HG02759 (cell line): ENCODE measurements at regions not wholly inside any gene's neighbourhood (a gene's known extent, or its start where the extent isn't known, plus 50 kb on each side); places are given as distances from the start of the nearest gene placed in this dataset.
"Not testable (repeated sequence)": the region's sequence is repeated elsewhere in the genome, so short reads cannot be mapped to it uniquely, and the experiment has no call there.

Source experiments
- ATAC-seq: cut with Tn5 transposase; IDR thresholded peaks from one replicate; pipeline ENCODE4 v1.9.1; 2021; ENCODE audit warnings: mild to moderate bottlenecking, moderate library complexity; ENCODE audit not compliant: unreplicated experiment

DNA sequence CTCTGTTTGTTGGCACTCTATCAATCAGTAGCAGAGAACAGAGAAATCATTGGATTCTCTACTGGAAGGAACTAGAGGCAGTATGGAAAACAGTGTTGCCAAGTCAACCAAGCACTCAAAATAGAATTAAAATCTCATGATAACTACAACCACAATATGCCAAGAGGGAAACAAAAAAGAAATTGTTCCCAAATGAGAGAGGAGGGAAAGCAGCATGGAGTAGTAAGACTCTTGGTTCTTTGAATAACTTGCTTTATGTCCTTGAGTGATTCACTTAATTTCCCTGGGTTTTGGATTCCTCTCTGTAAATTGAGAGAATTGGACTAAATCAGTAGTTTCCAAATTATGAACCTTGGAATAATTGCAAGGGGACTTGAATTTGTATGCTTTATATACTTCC lies 285.5 kb upstream of the ANKRD50 start:
- no peak for ATAC-seq

DNA sequence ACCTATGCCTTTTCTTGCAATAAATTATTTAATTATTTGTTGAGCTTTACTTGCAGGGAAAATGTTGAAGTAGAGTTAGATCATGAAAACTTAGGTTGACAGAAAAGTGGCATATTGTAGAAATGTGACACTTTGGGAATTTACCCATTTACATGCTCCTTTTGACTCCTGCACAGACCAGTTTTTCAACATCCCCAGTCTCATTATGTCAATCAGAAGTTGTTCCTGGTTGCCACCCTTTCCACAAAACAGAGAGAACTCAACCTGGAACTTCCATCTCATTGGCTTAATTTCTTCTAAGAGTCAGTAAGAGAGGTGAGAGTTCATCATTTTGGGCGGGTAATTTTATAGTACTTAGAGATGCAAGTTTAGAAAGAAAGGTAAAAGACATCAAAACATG lies 284.6 kb upstream of the ANKRD50 start:
- ATAC-seq = no peak

DNA sequence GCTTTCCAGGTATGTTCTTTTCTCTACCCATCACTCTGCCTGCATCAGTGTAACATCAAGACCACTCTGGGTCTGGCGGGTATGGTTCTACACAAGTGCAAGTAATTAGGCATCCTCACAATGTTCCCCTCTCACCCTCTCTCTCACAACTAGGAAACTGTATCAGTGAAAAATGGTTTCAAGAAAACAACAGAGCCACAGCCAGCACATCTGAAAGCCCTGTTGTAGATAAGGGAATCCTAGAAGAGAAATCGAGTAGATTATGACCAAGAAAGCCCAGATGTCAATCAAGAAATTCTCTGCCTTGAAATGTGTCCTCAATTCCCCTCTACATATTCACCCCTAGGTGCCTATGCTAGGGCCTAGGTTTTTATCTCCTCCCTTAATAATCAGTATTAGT lies 281.3 kb upstream of the ANKRD50 start:
- ATAC-seq = no peak

DNA sequence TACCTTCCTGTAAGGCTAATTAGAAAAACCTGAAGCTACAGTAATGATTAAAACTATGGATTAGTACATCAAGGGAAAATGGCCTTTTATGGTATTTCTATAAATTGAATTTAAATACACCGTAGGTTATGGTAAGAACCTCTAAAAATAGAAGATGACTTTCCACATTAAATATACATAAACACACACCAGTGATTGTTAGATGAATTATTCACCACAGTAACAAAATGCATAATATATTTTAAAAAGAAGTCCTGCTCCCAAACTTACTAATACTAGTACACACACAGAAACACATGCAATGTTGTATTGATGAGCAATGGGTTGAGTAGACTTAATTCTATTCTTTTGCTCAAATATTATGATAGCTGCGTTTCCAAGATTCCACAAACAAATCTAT lies 277.9 kb upstream of the ANKRD50 start:
- ATAC-seq = no peak

DNA sequence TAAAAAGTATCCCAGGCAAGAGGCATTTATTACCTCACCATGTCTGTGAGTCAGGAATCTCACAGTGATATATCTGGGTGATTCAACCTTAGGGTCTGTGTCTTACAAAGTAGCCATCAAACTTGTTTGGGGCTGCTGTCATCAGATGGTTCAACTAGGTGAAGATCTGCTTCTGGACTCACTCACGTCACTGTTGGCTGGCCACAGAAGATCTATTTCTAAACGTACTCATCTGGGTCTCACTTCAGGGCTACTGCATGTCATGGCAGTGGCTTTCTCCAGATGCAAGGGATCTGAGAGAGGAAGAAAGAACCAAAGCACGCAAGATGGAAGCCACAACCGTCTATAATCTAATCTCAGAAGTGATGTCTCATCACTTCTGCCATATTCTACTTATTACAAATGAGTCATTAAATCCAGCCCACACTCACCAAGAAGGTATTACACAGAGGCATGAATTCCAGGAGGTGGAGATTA lies 267.8 kb upstream of the ANKRD50 start:
- ATAC-seq = no peak

DNA sequence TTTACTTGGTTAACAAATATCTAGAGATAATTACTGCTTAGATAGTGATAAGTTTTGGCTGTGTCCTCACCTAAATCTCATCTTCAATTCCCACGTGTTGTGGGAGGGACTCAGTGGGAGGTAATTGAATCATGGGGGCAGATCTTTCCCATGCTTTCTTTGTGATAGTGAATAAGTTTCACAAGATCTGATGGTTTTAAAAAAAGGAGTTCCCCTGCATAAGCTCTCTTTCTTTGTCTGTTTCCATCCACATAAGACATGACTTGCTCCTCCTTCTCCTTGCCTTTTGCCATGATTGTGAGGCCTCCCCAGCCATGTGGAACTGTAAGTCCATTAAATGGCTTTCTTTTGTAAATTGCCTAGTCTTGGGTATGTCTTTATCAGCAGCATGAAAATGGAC lies 266.0 kb upstream of the ANKRD50 start:
- not testable (repeated sequence) for ATAC-seq

DNA sequence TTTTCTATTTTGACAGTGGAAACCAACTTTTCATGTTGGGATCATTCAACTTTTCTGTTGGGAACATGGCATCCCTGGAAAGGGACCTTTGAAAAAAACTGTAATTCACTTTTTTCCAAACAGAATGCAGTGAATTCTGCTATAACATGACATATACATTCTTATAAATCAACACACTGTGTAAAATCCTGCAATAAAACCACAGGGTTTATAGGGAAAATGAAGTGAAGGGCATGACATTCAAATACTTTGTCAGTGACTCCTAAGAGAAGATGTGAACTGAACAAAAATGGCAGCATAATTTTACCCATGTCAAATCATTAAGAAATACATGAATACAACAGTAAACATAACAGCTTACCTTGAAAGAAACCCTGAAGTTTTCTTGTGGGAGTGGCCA lies 264.5 kb upstream of the ANKRD50 start:
- no peak for ATAC-seq

DNA sequence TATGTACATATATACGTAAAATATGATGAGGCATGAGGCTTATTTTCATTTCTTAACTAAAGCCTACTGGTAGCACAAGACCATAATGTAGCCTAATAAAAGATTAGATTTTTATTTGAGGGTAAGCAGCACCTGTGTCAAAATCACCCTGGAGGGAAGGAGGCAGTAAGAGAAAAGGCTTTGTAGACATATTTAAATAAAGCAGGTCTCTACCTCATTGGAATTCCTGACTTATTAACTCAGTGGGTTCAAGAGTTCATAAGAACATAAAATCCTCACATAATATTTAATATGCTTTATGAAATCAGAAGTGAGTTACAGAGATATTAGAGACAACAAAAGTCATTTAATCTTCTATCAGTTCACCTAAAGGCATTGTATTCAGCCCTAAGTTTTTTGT lies 261.6 kb upstream of the ANKRD50 start:
- no peak for ATAC-seq

DNA sequence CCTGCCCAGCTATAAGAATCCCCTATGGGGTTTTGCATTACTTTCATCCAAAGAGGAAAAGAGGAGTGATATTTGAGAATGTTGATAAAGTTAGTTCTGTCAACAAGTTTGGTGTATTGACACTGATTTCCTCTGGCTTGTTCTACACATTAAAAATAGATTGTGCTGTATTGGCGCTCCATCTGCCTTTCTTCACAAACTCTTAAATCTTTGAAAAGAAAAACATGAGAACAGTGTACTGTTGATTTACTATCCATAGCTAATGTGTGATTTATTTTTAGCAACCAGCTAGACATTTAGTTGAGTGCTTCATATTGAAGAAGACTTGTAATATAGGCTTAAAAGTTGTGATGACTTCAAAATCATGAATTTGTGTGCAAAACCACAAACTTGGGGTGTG lies 261.2 kb upstream of the ANKRD50 start:
- no peak for ATAC-seq

DNA sequence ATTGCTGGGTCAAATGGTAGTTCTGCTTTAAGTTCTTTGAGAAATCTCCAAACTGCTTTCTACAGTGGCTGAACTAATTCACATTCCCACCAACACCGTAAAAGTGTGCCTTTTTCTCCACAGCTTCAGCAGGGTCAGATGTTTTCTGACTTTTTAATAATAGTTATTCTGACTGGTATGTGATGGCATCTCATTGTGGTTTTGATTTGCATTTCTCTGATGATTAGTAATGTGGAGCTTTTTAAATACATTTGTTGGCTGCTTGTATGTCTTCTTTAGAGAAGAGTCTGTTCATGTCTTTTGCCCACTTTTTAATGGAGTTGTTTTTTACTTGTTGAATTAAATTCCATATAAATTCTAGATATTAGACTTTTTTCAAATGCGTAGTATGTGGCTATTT lies 257.5 kb upstream of the ANKRD50 start:
- ATAC-seq = no peak

DNA sequence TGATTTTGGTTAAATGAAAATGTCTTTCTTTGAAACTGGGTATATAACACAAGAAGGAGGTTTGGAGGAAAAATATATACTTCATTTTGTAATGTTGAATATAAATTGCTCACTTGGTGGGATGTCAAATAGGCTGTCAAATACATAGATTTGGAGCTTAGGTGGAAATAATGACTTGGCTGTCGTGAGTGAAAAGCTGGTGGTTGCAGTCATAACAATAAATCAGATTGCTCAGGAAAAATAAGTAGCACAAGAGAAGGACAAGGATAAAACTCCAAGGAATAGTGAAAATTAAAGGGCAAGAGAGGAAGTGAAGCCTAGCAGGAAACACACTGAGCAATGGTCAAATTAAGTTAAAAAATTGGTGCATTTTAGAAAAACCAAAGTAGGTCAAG lies 253.0 kb upstream of the ANKRD50 start:
- no peak for ATAC-seq

DNA sequence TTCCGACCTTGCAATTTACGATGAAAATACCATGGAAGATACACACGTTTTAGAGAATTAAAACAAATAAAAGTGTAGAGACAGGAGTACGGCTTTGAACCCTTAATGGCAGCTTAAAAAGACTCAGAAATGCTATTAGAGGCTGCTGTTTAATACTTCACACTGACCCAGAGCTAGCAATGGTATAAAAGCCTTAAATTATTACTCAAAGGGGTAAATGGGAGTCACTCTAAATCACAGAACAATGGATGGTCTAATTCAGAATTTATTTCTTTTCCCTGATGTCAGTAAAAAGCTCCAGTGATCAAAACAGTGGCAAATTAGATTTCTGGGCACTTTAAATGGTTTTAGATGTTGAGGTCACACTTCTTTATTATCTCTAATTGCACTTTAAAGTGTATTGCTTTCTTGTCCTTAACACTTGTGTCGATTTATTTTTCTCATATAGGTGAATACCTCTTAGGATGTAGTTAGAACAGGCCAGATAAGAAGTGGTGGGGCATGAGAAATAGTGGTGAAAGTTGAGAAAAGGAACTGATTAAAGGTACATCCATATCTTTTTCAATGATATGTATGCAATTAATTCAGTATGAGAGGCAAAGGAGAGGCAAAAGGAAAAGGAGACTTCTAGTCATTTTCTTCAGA lies 252.4 kb upstream of the ANKRD50 start:
- ATAC-seq = no peak

DNA sequence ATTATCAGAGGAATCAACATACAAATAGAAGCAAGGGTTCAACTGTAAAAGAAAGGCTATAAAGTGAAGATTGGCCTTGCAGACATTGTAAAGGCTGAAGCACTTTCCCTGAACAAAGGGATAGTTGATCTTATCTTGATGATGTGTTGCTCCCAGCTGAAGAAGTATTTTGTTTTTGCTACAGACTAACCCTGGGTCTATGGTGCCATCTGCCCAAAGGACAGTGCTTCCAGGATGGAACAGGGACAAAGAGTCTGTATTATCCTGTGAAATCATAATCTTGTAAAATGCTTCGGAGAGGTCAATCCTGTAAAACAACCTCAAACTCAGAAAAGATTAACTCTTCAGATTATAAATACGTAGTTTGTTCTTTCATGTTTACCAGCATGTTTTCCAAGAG lies 251.7 kb upstream of the ANKRD50 start:
- ATAC-seq = no peak

DNA sequence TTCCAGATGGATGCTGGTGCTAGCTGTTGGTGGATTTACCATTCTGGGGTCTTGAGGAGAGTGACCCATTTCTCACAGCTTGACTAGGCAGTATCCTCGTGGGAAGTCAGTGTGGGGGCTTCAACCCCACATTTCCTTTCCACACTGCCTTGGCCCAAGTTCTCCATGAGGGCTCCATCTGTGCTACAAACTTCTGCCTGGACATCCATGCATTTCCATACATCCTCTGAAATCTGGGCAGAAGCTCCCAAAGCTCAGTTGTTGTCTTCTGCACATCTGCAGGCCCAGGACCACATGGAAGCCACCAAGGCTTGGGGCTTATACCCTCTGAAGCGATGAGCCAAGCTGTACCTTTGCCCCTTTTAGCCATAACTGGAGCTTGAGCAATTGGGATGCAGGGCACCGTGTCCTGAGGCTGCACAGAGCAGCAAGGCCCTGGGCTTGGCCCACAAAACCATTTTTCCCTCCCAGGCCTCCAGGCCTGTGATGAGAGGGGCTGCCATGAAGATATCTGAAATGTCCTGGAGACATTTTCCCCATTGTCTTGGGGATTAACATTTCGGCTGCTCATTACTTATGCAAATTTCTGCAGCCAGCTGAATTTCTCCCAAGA lies 248.7 kb upstream of the ANKRD50 start:
- ATAC-seq = no peak

DNA sequence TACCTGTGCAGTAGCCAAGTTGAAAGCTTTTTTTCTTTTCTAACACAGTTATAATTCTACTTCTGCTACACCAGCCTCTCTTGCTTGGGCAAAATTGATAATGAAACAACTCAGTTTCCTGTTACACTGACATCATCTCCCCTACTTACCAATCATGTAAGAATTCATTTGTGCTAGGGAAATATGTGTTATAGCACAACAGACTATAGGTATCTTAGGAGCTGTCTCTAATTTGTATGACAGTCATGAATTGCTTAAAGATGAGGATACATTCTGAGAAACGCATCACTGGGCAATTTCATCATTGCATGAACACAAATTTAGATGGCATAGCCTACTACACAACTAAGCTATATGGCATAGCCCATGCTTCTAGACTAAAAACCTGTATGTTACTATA lies 246.3 kb upstream of the ANKRD50 start:
- ATAC-seq = no peak

DNA sequence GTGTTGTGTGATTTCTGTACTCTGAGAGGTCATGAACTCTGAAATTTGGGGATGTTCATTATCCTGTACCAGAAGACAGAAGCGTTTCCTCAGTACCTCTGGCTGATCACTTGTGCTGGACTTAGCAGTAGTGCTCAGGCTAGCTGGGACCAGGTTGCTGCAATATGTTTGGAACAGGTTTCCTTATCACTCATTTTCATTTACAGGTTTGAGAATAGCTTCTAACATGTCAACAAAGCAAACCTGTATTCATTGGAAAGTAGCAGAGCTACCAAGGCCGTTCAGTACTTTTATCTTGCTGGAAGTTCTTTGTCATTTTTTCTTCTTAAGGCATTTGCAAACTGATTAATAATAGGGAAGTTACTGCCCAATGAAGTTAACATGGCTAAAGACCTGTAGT lies 242.9 kb upstream of the ANKRD50 start:
- ATAC-seq = no peak

DNA sequence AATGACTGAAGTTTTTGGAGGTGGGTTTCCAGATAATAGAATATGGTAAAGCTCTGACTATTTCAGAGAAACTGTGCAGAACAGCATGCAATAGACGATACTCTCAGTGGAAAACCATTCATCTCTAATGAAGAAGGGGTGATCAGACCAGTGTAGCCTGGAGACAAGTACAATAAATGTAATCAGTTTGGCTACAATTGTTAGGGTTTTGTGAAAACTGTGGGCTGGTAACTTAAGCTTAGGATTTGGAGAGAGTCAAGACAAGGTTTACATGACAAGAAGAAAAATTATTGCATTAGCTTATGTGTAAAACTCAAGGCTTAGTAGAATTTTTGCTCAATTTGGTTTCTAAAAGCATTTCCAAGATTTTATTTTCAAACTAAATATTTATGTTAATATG lies 241.5 kb upstream of the ANKRD50 start:
- no peak for ATAC-seq

DNA sequence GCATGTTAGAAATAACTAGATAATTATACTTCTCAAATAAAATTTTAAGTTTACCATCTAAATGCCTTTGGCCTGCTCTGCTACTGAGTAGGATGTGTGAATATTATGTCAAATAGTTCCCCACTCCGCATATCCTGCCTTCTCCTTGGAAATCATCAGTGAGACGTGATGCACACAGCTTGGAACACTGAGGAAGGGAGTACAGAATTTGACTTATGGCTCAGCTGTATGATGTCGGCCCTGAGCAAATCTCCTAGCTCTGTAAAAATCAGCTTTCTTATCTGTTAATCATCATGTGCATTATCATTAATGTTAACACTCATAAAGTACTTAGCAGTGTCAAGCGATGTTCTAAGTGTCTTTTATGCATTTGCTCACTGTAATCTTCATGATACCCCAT lies 241.0 kb upstream of the ANKRD50 start:
- no peak for ATAC-seq

DNA sequence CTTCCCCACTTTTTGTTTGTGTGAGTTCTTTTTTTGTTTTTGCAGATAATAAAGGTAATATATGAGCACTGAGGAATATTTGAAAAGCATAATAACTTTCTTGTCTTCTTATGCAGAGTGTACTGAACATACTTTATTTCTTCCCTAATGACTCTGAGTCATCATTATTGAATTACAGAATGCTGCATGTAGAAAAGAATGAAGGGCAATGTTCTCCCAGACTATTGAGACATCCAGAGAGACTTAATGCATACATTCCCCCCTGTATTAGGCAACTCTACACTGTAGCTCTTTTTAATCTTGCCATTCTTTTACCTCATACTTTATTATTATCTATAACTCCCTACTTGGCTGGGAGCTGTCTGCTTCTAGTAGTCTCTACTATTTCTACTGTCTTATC lies 240.5 kb upstream of the ANKRD50 start:
- no peak for ATAC-seq

DNA sequence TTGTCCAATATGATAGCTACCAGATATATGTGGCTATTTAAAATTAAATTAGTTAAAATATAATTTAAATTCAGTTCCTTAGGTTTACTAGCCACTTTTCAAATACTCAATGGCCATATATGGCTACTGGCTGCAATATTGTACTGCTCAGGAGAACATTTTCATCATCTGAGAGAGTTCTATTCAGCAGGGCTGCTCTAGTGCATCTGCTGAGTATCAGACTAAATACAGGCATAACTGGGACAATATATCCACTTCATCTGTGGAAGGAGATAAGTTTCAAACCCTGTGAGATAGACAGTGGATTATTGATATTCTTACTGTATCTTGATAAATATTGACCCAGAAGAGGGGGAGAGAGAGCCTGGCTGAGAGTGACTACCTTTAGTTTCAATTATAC lies 240.1 kb upstream of the ANKRD50 start:
- ATAC-seq = no peak

DNA sequence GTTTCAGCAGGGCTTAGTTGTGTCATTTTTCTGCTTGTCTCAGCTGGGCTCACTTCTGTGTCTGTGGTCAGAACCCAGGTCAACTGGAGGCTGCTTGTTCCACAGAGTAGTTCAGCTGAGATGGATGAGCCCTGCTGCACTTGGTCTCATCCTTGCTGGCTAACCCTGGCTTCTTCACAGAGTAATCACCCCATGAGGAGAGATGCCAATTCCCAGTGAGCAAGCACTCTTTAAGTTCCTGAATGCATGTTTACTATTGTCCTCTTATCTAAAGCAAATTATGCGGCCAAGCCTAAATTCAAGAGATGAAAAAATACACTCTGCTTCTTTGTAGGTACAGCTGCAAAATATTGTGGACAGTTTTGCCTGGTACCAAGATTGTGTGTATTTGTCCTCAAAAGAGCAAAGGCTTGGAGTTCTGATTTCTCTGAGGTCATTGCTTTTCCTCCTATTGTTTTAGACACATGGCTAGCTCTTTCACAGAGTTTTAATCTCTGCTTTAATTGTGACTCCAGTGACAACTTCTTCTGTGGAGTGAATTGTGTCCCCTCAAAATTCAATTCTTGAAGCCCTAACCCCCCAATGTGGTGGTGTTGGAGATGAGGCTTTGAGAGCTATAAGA lies 236.6 kb upstream of the ANKRD50 start:
- ATAC-seq = no peak

DNA sequence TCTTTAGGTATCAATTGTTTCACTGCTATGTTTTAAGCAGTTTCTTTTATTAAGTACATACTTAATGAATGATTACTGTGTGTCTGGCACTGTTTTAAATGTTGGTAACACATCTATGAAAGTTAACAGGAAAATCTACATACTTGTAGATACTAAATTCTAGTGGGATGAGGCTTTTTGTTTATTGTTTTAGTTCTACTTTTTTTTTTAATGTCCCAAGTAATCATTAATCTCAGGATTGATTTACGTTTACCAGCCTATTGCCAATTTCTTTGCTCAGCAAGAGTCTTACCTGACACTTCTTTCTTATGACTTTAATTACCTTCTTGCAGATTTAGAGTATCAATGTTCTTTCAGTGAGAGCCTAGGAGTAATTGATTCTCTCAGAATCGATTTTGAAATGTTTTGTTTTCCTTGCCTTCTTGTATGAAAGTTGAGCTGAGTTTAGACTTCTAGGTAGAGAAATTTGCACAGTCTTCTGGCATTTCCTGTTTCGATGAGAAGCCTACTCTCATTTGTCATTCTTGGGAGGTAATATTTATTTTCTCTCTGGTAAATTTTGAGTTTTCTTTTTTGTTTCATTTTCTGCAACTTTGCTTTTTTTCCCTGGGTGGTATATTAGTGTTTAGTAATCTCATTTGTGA lies 235.2 kb upstream of the ANKRD50 start:
- no peak for ATAC-seq
